A673 (cell line): ENCODE measurements at regions not wholly inside any gene's neighbourhood (a gene's known extent, or its start where the extent isn't known, plus 50 kb on each side); places are given as distances from the start of the nearest gene placed in this dataset.

ENCODE experiments used
- EZH2 ChIP-seq: fragments of 200-600 bp; sonication (generic); IDR thresholded peaks from 2 replicates; pipeline ENCODE4 v1.6.1; 2017; ENCODE audit warnings: borderline replicate concordance, low read depth, mild to moderate bottlenecking, mixed read lengths, antibody characterized with exemption, low read length; ENCODE audit not compliant: poor library complexity, severe bottlenecking
- TF ChIP-seq, protein P1 (sequence below): fragments of 300-800, 200-600 bp; sonication (generic); conservative IDR thresholded peaks from 2 replicates; pipeline ENCODE4 v1.5.1; 2017; ENCODE audit warnings: low read depth, mild to moderate bottlenecking, antibody characterized with exemption, low read length, moderate library complexity, mixed read lengths

GRCh38 chr13:47144782-47145181 lies 247.9 kb upstream of the HTR2A start:
- TF ChIP-seq EZH2: no peak
- TF ChIP-seq, protein P1, sequence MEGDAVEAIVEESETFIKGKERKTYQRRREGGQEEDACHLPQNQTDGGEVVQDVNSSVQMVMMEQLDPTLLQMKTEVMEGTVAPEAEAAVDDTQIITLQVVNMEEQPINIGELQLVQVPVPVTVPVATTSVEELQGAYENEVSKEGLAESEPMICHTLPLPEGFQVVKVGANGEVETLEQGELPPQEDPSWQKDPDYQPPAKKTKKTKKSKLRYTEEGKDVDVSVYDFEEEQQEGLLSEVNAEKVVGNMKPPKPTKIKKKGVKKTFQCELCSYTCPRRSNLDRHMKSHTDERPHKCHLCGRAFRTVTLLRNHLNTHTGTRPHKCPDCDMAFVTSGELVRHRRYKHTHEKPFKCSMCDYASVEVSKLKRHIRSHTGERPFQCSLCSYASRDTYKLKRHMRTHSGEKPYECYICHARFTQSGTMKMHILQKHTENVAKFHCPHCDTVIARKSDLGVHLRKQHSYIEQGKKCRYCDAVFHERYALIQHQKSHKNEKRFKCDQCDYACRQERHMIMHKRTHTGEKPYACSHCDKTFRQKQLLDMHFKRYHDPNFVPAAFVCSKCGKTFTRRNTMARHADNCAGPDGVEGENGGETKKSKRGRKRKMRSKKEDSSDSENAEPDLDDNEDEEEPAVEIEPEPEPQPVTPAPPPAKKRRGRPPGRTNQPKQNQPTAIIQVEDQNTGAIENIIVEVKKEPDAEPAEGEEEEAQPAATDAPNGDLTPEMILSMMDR: no peak
